BJ (cell line): ENCODE measurements at regions not wholly inside any gene's neighbourhood (a gene's known extent, or its start where the extent isn't known, plus 50 kb on each side); places are given as distances from the start of the nearest gene placed in this dataset.

ENCODE experiments used
- CTCF ChIA-PET: fragments of 350-600 bp; formaldehyde crosslinking; extraction: SDS; loops from one replicate; lab custom pipeline; 2021; ENCODE audit warnings: antibody characterized with exemption, inconsistent platforms; lab: Yijun Ruan, JAX
- POLR2A ChIA-PET: fragments of 300-600 bp; sonication (Branson Sonifier 250); formaldehyde crosslinking; extraction: SDS; loops from one replicate; lab custom pipeline; 2021; ENCODE audit warnings: antibody characterized with exemption; lab: Charles Lee
- DNase-seq: peaks from one replicate; pipeline ENCODE4 v3.0.0-alpha.2; 2011; ENCODE audit warnings: low read depth
- H3K27me3 ChIP-seq: 2 replicates; pipeline ENCODE4 v1.6.0; 2011; ENCODE audit warnings: low read length; ENCODE audit not compliant: control insufficient read depth, insufficient read depth
- H3K36me3 ChIP-seq: 2 replicates; pipeline ENCODE4 v1.5.1; 2011; ENCODE audit warnings: low read length; ENCODE audit not compliant: control insufficient read depth, insufficient read depth
- H3K4me3 ChIP-seq: 2 replicates; pipeline ENCODE4 v1.5.1; 2011; ENCODE audit warnings: low read depth, mild to moderate bottlenecking, control low read depth, low read length
- TF ChIP-seq, protein P1 (sequence below): IDR thresholded peaks from 2 replicates; pipeline ENCODE4 v1.5.1; 2011; ENCODE audit warnings: low read depth, mild to moderate bottlenecking, control low read depth, inconsistent platforms, low read length, moderate library complexity; ENCODE audit not compliant: insufficient read depth

DNA sequence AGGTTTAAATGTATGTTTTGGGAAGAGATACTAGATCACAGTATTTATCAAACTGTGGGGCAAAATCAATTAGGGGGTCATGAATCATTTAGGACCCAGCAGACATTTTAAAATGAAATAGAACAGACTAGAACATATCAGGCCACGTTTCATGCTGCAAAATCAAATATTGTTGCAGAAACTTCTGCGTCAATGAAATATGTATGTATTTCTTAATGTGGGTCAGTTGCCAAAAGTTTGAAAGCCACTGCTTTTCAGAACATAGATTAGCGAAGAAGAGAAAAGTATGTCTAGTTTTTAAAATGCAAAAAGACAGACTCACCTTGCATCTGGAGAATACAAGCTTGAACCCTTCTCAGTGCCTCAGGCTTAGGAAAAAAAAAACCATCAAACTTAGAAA, 102.7 kb upstream of the BMPER start:
- ChIA-PET CTCF (interaction anchor here (1.5 kb wide), 1 partner anchor 51 kb away, joined by 4 read pairs; no protein-coding TSS in a partner anchor), POLR2A (no interaction called here)
- DNase-seq, result no peak
- Histone ChIP-seq H3K27me3 (no peaks in the 10 kb centered on the region), H3K36me3 (no peaks in the 10 kb centered on the region), H3K4me3 (no peak overlapping the region)
- TF ChIP-seq, protein P1, sequence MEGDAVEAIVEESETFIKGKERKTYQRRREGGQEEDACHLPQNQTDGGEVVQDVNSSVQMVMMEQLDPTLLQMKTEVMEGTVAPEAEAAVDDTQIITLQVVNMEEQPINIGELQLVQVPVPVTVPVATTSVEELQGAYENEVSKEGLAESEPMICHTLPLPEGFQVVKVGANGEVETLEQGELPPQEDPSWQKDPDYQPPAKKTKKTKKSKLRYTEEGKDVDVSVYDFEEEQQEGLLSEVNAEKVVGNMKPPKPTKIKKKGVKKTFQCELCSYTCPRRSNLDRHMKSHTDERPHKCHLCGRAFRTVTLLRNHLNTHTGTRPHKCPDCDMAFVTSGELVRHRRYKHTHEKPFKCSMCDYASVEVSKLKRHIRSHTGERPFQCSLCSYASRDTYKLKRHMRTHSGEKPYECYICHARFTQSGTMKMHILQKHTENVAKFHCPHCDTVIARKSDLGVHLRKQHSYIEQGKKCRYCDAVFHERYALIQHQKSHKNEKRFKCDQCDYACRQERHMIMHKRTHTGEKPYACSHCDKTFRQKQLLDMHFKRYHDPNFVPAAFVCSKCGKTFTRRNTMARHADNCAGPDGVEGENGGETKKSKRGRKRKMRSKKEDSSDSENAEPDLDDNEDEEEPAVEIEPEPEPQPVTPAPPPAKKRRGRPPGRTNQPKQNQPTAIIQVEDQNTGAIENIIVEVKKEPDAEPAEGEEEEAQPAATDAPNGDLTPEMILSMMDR, result no peak

DNA sequence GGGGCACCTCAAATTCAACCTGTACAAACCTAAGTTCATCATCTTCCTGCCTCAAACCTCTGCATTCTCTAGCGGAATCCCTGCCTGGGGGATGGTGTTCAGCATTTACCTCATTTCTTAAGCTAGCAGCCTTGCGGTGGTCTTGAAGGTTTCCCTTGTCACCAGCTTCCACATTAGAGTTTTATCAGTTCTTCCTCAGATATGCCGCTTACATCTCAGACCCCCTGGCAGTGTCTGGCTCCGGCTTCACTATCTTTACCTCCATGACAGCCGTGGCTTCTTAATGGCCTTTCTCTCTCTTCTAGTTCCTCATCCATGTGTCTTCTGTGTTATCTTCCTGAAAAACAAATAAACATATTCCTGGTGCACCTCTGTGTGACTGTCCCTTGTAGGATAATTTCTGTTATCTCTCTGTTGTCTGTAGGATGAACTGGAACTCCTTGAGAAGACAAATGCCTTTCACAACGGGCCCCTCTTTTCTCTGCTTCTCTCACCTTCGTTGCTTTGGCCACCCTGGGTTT, 101.1 kb upstream of the BMPER start:
- CTCF ChIA-PET, result no interaction called here
- TF ChIP-seq, protein P1, result no peak

DNA sequence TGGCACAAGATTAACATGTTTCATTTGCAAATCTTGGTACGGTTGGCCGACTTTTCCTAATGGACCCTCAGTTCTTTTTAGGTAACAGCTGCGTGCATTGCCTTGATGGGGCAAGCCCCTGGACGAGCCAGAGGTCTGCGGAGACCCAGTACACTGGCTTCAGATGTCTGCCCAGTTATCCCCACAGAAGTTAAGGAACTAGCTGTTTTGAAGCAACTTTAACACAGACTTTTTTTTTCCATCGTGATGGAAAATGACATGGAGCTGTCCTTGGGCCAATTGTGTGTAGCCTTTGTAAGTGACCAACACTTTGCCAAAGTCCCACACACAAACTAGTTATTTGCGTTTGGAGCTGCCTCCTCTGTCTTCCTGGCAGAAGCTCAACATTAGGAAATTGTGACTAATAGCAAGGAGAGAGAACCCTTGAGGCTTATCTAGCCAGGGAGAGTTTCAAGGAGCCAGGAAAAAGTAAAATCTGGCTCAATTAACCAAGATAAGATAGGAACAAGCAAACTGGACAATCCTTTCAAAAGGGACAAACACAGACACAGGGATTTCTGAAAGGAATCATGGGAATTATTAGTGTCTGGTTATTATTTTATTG, 99.6 kb upstream of the BMPER start:
- TF ChIP-seq, protein P1, result no peak
- Histone ChIP-seq H3K36me3 (no peaks in the 10 kb centered on the region), H3K27me3 (no peaks in the 10 kb centered on the region), H3K4me3 (no peak overlapping the region)
- DNase-seq, result no peak
- ChIA-PET CTCF (interaction anchor here (0.6 to 1.7 kb wide), 2 partner anchors 49 to 133 kb away, joined by 3 to 5 read pairs; no protein-coding TSS in a partner anchor), POLR2A (interaction anchor here (0.5 to 0.6 kb wide), 2 partner anchors 28 to 140 kb away, joined by 4 to 9 read pairs; no protein-coding TSS in a partner anchor)

More for the DNA sequence above, 101.1 kb upstream of the BMPER start:
- Histone ChIP-seq H3K4me3 (no peak overlapping the region), H3K36me3 (no peaks in the 10 kb centered on the region), H3K27me3 (no peaks in the 10 kb centered on the region)
- no peak for DNase-seq
- POLR2A ChIA-PET, result no interaction called here

DNA sequence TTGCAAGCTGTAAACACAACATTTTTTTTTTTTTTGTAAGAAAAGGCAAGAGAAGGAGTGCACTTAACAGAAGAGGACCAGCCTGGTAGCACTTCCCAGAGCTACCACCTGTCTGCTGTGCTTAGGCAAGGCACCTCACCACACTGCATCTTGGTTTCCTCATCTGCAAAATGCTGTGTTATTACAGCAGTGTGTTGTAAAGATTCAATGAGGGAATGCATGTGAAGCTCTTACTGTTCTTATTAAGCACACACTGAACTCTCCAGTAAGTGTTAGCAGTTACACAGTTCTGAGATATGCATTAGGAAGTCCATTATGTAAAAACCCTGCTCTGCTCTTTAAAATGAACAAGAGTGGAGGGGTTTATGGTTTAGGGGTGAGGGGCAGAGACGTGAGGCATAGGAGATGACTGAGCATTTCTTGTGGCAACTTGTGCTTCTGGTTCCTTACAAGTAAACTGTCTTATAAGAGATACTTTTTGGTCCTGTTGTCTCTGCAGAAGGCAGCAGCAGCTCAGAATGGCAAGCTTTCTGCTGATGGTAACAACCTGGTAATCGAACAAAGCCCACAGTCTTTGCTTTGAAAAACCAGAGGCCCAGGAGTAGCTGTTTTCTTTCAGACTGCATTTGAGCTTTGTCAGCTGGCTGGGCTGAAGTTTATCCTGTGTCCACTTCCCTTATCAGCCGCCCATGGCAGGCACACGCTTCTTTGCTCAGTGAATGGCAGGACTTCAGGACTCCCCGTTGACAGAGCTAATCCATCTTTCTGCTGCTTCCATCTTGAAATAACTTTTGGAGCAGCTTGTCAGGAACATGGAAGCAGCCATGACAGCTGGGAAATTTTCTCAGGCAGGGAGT, 98.8 kb upstream of the BMPER start:
- ChIA-PET POLR2A (interaction anchor here (0.5 to 0.6 kb wide), 2 partner anchors 28 to 141 kb away, joined by 4 to 9 read pairs; no protein-coding TSS in a partner anchor), CTCF (interaction anchor here (0.6 to 2.0 kb wide), 9 partner anchors 10 to 473 kb away, joined by 3 to 5 read pairs (median 3); no protein-coding TSS in a partner anchor)
- no peaks in the 10 kb centered on the region for H3K36me3 ChIP-seq
- H3K4me3 ChIP-seq, result no peak overlapping the region
- TF ChIP-seq, protein P1, result no peak
- no peaks in the 10 kb centered on the region for H3K27me3 ChIP-seq
- no peak for DNase-seq

DNA sequence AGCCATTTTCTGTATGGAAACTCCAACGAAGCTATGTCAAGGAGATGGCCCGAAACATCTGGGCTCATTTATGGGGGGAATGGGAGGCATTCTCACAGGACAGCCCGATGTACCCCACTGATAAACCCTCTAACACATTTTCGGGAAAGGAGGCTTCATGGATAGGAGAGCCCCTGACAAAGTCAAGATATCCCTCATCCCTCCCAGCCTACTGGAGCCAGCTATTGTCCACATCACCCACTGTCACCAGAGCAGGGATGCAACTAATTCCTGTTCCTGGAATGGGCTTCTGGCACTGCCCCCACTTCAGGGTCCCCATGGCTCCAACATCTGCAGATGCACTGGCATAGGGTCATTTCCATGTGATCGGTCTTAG, 98.2 kb upstream of the BMPER start:
- ChIA-PET POLR2A (no interaction called here), CTCF (interaction anchor here (0.6 to 2.1 kb wide), 16 partner anchors 11 to 386 kb away, joined by 3 to 9 read pairs (median 4); no protein-coding TSS in a partner anchor)
- Histone ChIP-seq H3K4me3 (no peak overlapping the region), H3K36me3 (no peaks in the 10 kb centered on the region), H3K27me3 (no peaks in the 10 kb centered on the region)
- DNase-seq, result no peak
- TF ChIP-seq, protein P1, result no peak
